ENCODE measurements at regions not wholly inside any gene's neighbourhood (a gene's known extent, or its start where the extent isn't known, plus 50 kb on each side); places are given as distances from the start of the nearest gene placed in this dataset.
A peak's percentile ranks its signal among the peaks of the same experiment; 100 is the strongest.
"Not testable (repeated sequence)": the region's sequence is repeated elsewhere in the genome, so short reads cannot be mapped to it uniquely, and the experiment has no call there.

GRCh38 chr4:125187226-125188176 lies 127.3 kb upstream of the FAT4 start:
- TF ChIP-seq CTCF (IDR thresholded peaks at IDR 0.05; ENCODE audit: control insufficient read depth, insufficient read depth, low read depth, low read length, missing control alignments), result no peak
- no peak overlapping the region for H3K4me3 ChIP-seq (ENCODE audit: control insufficient read depth, low read depth, low read length)
- DNase-seq (ENCODE audit: low read depth), result peak; percentile 46

GRCh38 chr4:125184116-125184515 lies 130.6 kb upstream of the FAT4 start:
- no peak for TF ChIP-seq CTCF (IDR thresholded peaks at IDR 0.05; ENCODE audit: control insufficient read depth, insufficient read depth, low read depth, low read length, missing control alignments)
- no peak for DNase-seq (ENCODE audit: low read depth)
- no peak overlapping the region for H3K4me3 ChIP-seq (ENCODE audit: control insufficient read depth, low read depth, low read length)

- H3K4me3 ChIP-seq (ENCODE audit: control insufficient read depth, low read depth, low read length), result no peak overlapping the region
- TF ChIP-seq CTCF (IDR thresholded peaks at IDR 0.05; ENCODE audit: control insufficient read depth, insufficient read depth, low read depth, low read length, missing control alignments), result no peak
- DNase-seq (ENCODE audit: low read depth), result no peak
Observed at GRCh38 chr4:125181804-125182203, 133.0 kb upstream of the FAT4 start.

- no peak overlapping the region for H3K4me3 ChIP-seq (ENCODE audit: control insufficient read depth, low read depth, low read length)
- TF ChIP-seq CTCF (IDR thresholded peaks at IDR 0.05; ENCODE audit: control insufficient read depth, insufficient read depth, low read depth, low read length, missing control alignments), result no peak
- DNase-seq (ENCODE audit: low read depth), result no peak
Observed at GRCh38 chr4:125179727-125180126, 135.0 kb upstream of the FAT4 start.

DNA sequence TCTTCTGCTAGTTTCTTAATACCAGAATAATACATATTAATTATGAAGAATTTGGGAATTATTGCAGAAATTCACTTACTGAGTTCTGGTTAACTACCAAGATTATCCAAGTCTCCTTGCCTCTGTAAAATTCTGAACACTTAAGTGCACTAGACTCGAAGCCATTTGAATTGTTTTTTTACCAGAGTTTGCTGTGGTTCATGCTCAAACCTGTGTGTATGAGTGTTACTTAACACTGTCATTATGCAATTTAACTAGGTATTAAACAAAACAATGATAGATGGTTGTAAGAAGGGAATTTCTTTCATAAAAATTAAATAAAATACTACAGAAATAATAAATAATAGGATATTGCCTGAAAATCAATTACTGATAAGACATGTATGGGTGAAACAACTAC lies 145.6 kb upstream of the FAT4 start:
- no peak for TF ChIP-seq CTCF (IDR thresholded peaks at IDR 0.05; ENCODE audit: control insufficient read depth, insufficient read depth, low read depth, low read length, missing control alignments)
- DNase-seq (ENCODE audit: low read depth), result no peak
- H3K4me3 ChIP-seq (ENCODE audit: control insufficient read depth, low read depth, low read length), result no peak overlapping the region

DNA sequence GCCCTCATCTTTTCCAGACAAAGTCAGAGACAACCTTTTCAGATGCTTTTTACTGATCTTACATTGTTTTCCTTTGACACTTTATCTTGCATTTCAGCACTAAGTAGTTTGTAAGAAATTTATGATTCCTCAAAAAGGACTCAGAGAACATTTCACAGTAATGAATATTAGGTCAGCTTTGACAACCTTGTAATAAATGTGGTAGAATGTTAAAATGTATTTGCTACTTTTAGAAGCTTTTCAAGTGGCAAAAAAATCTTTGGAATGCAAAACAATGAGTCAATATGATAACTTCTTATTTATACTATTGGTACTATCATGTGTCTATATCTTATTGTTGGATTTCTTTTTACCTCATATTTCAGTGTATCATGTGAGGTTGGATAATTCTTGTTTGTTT lies 146.2 kb upstream of the FAT4 start:
- no peak for TF ChIP-seq CTCF (IDR thresholded peaks at IDR 0.05; ENCODE audit: control insufficient read depth, insufficient read depth, low read depth, low read length, missing control alignments)
- no peak overlapping the region for H3K4me3 ChIP-seq (ENCODE audit: control insufficient read depth, low read depth, low read length)
- no peak for DNase-seq (ENCODE audit: low read depth)

DNA sequence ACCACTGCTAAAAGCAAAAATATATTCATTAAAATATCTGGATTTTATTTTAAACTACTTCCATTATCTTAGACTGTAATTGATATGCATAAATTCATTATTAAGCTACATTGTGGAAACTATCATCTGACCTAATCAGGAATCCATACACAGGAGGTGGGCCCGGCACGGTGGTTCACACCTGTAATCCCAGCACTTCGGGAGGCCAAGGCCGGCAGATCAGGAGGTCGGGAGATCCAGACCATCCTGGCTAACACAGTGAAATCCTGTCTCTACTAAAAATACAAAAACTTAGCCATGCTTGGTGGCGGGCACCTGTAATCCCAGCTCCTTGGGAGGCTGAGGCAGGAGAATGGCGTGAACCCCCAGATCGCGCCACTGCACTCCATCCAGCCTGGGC lies 148.7 kb upstream of the FAT4 start:
- DNase-seq (ENCODE audit: low read depth), result not testable (repeated sequence)

More for the DNA sequence above, 148.7 kb upstream of the FAT4 start:
- not testable (repeated sequence) for H3K4me3 ChIP-seq (ENCODE audit: control insufficient read depth, low read depth, low read length)

Measured in AG09309 (cell line).